ENCODE measurements at regions not wholly inside any gene's neighbourhood (a gene's known extent, or its start where the extent isn't known, plus 50 kb on each side); places are given as distances from the start of the nearest gene placed in this dataset.

GRCh38 chr7:4603843-4604231 is 78.3 kb upstream of the FOXK1 start:
- TF ChIP-seq CTCF (IDR thresholded peaks at IDR 0.05) (no peak), POLR2A (IDR thresholded peaks at IDR 0.05) (no peak)
